GM23248 (cell line): ENCODE measurements at regions not wholly inside any gene's neighbourhood (a gene's known extent, or its start where the extent isn't known, plus 50 kb on each side); places are given as distances from the start of the nearest gene placed in this dataset.

Source experiments
- DNase-seq: peaks from one replicate; pipeline ENCODE4 v3.0.0-alpha.2; 2015
- H2AFZ ChIP-seq: fragments of 200-600 bp; sonication (generic); 2 replicates; pipeline ENCODE4 v1.6.1; 2016; ENCODE audit warnings: antibody characterized with exemption
- H3F3A ChIP-seq: fragments of 200-600 bp; sonication (generic); 2 replicates; pipeline ENCODE4 v1.6.1; 2016; ENCODE audit warnings: mild to moderate bottlenecking, antibody characterized with exemption, mixed run types; ENCODE audit not compliant: insufficient read depth
- H3K27ac ChIP-seq: fragments of 200-600 bp; sonication (generic); 2 replicates; pipeline ENCODE4 v1.5.1; 2016; ENCODE audit warnings: mild to moderate bottlenecking
- H3K27me3 ChIP-seq: fragments of 200-600 bp; sonication (generic); replicated peaks from 2 replicates; pipeline ENCODE4 v1.6.1; 2016; ENCODE audit warnings: mild to moderate bottlenecking; ENCODE audit not compliant: insufficient read depth
- H3K36me3 ChIP-seq: fragments of 200-600 bp; sonication (generic); 2 replicates; pipeline ENCODE4 v1.6.1; 2016; ENCODE audit warnings: low read depth, mild to moderate bottlenecking
- H3K4me1 ChIP-seq: fragments of 200-600 bp; sonication (generic); 2 replicates; pipeline ENCODE4 v1.6.1; 2016; ENCODE audit warnings: mild to moderate bottlenecking; ENCODE audit not compliant: insufficient read depth
- H3K4me2 ChIP-seq: fragments of 200-600 bp; sonication (generic); one replicate; pipeline ENCODE4 v1.6.1; 2016; ENCODE audit warnings: mild to moderate bottlenecking; ENCODE audit not compliant: unreplicated experiment
- H3K4me3 ChIP-seq: fragments of 200-600 bp; sonication (generic); 2 replicates; pipeline ENCODE4 v1.5.1; 2016; ENCODE audit warnings: mild to moderate bottlenecking
- H3K79me2 ChIP-seq: fragments of 200-600 bp; sonication (generic); 2 replicates; pipeline ENCODE4 v1.6.1; 2016; ENCODE audit warnings: mild to moderate bottlenecking; ENCODE audit not compliant: insufficient read depth
- H3K9ac ChIP-seq: fragments of 200-600 bp; sonication (generic); 2 replicates; pipeline ENCODE4 v1.6.1; 2016; ENCODE audit warnings: mild to moderate bottlenecking
- H3K9me2 ChIP-seq: fragments of 200-600 bp; sonication (generic); 2 replicates; pipeline ENCODE4 v1.6.1; 2016; ENCODE audit warnings: mixed run types, mild to moderate bottlenecking, moderate library complexity; ENCODE audit not compliant: insufficient read depth
- H3K9me3 ChIP-seq: fragments of 200-600 bp; sonication (generic); one replicate; pipeline ENCODE4 v1.6.1; 2017; ENCODE audit warnings: low read depth
- H4K20me1 ChIP-seq: fragments of 200-600 bp; sonication (generic); 2 replicates; pipeline ENCODE4 v1.6.0; 2016; ENCODE audit not compliant: insufficient read depth
- EZH2 ChIP-seq: fragments of 200-600 bp; sonication (generic); IDR thresholded peaks from 2 replicates; pipeline ENCODE4 v1.6.1; 2018; ENCODE audit warnings: antibody characterized with exemption, mild to moderate bottlenecking; ENCODE audit not compliant: insufficient read depth, poor library complexity, severe bottlenecking
- EZH2phosphoT487 ChIP-seq: fragments of 200-600 bp; sonication (generic); IDR thresholded peaks from 2 replicates; pipeline ENCODE4 v1.6.1; 2018; ENCODE audit warnings: antibody characterized with exemption, moderate library complexity, mild to moderate bottlenecking, low read depth; ENCODE audit not compliant: insufficient read depth
- WGBS, 2 experiments: methylation state at CpG; one replicate each; pipeline ENCODE4 v1.1.6; 2015 to 2017; ENCODE audit warnings: low lambda C conversion rate in 2 of 2, low coverage in 1 of 2; ENCODE audit errors: missing lambda C conversion rate in 2 of 2; 5-methylcytosine and 5-hydroxymethylcytosine counted together
- in situ Hi-C: fragments of 300-500 bp; cut with MboI; formaldehyde crosslinking; loops from 2 replicates; pipeline ENCODE4 v1.15.0; 2020

DNA sequence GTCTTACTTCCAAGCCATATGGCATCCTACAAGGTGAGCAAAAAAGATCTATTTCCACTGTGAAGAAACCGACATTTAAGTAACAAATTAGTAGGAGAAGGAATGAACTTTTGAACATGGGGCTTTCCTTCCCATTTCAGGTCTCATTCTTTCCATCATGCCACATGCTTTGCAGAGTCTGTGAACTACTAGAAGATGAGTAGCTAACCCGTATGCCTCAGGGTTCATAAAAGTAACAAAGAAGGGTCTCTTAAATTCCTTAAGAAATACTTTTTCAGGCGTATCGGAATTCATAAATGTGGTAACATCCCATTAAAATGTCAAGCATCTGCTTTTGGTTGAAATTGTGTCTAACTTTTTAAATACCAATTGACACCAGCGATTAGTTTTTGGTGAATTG is 81.3 kb upstream of the TNS3 start:
- H3K9me2 ChIP-seq, result no peaks in the 10 kb centered on the region
- DNase-seq, result no peak
- H2AFZ ChIP-seq, result no peak overlapping the region
- no peaks in the 10 kb centered on the region for H3K9me3 ChIP-seq
- no peaks in the 10 kb centered on the region for H3K36me3 ChIP-seq
- no peak overlapping the region for H3K27ac ChIP-seq
- H3K4me2 ChIP-seq, result no peak overlapping the region
- H3F3A ChIP-seq, result no peaks in the 10 kb centered on the region
- TF ChIP-seq EZH2 (no peak), EZH2phosphoT487 (no peak)
- in situ Hi-C loops, result no loop called here
- H3K27me3 ChIP-seq, result no peaks in the 10 kb centered on the region
- 56 to 59% methylated on average over 5 of the region's 5 CpGs for WGBS, 2 experiments
- H4K20me1 ChIP-seq, result no peaks in the 10 kb centered on the region
- H3K9ac ChIP-seq, result no peak overlapping the region
- H3K79me2 ChIP-seq, result no peaks in the 10 kb centered on the region
- H3K4me1 ChIP-seq, result no peaks in the 10 kb centered on the region
- H3K4me3 ChIP-seq, result no peak overlapping the region

DNA sequence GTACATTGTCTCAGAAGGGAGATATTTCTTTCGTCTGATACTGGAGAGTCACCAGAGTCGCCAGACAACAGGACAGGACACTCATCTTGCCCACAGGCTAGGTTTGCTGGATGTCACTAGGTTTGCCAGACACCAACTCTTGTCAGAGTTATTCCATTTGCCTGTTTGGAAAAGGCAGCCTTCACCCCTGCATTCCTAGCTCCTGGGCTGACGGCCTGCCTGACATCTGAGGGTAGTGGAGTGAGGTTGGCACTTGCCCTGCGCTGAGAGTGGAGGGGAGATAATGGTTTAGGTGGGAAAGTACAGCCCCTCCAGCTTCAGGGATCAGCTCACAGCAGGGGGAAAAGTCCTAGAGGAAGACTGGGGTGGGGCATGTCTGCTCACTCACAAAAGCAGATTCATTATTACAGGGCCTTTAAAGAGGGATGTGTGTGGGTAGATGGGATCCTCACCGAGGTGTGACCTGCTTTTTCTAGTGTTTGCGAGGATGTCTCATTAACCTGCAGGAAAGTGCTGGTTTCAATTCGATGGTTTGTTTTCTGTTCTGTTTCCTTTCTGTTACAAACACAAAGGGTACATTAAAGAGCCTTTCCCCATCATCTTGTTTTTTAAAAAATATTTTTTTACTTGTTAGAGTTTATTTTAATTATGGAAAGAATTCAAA is 79.3 kb upstream of the TNS3 start:
- Histone ChIP-seq H2AFZ (no peak overlapping the region), H3K4me2 (no peak overlapping the region), H3K9ac (no peak overlapping the region), H3F3A (no peaks in the 10 kb centered on the region), H3K9me3 (no peaks in the 10 kb centered on the region), H3K27me3 (no peaks in the 10 kb centered on the region), H3K79me2 (no peaks in the 10 kb centered on the region), H3K4me3 (no peak overlapping the region), H4K20me1 (no peaks in the 10 kb centered on the region), H3K9me2 (no peaks in the 10 kb centered on the region), H3K4me1 (no peaks in the 10 kb centered on the region), H3K27ac (no peak overlapping the region), H3K36me3 (no peaks in the 10 kb centered on the region)
- in situ Hi-C loops, result no loop called here
- no peak for DNase-seq
- WGBS, 2 experiments, result 89 to 93% methylated on average over 7 of the region's 7 CpGs
- TF ChIP-seq EZH2phosphoT487 (no peak), EZH2 (no peak)

DNA sequence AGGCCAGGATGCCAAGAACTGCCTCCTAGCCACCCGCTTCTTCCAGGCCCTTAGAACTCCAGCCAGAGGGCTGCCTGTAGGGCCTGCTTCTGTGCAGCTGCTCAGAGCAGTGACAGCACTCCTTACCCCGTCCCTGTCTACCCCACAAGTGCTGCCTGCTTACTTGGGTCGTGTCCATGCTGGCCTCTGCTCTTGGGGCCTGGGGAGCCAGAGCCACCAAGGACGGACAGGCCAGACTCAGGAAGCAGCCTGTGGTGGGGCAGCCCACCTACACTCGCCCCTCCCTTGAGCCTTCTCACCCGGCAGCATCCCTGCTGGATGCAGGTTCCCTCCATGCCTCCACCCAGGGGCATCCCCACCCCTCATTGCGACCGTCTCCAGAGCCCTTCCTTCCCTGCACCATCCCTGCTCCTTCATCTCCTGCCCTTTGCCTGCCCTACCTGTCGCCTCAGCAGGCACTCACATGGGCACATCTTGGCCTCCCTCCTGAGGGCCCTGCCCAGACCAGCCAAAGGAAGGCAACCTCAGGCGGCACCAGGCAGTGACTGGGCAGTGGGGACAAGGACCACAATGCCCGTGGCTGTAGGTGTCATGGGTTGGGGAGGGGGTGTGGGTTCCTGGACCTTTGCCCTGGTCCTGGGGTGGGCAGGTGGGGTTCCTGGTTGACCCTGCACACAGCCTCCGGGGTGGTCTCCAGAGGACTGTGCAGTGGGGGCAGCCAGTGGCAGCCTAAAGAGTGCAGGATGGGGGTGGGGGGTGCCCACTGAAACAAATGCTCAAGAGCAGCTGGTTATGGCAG is 78.0 kb upstream of the TNS3 start:
- WGBS, 2 experiments, result 90 to 95% methylated on average over 12 of the region's 12 CpGs
- no peak overlapping the region for H3K4me3 ChIP-seq
- H3K4me1 ChIP-seq, result peaks cover 4% of the 10 kb centered on the region
- H3K79me2 ChIP-seq, result no peaks in the 10 kb centered on the region
- H3K4me2 ChIP-seq, result no peak overlapping the region
- no peaks in the 10 kb centered on the region for H3F3A ChIP-seq
- in situ Hi-C loops, result no loop called here
- no peak overlapping the region for H3K27ac ChIP-seq
- no peak for DNase-seq
- H3K9me3 ChIP-seq, result no peaks in the 10 kb centered on the region
- H4K20me1 ChIP-seq, result no peaks in the 10 kb centered on the region
- no peak overlapping the region for H2AFZ ChIP-seq
- TF ChIP-seq EZH2, result no peak
- no peak for TF ChIP-seq EZH2phosphoT487
- H3K27me3 ChIP-seq, result no peaks in the 10 kb centered on the region
- no peaks in the 10 kb centered on the region for H3K36me3 ChIP-seq
- no peak overlapping the region for H3K9ac ChIP-seq
- no peaks in the 10 kb centered on the region for H3K9me2 ChIP-seq

DNA sequence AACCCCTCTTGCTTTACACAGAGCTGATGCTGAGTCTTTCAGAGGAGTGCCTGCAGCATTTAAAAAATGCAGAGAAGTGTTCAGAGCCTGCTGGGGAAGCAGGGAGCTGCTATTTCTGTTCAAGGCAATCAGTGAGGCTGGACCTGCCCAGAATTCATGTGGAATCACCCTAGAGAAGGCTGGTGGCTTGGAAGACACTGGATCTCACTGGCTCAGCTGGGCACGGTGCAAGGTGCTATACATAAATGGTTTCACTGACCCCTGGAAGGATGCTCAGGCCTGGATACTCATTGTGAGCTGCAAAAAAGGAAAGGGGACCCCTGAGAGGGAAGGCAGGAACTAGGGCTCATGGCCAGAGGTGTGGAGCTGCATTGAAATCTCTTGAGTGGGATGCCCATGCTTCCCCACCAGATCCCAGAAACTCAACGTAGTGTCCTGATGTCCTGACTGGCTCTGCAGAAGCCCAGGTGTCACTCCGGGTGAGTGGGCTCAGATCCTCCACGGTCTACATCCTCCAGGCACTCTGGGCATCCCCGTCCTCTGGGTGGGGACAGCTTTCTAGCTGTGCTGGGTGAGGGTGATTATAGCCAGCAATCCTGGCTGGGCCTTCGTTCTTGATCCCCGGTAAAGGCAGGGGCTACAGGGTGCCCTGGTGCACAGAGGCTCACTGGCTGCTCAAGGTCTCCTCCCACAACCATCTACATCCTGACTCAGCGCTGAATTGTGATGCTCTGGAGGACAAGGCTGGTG is 77.2 kb upstream of the TNS3 start:
- Histone ChIP-seq H2AFZ (no peak overlapping the region), H3K4me3 (no peak overlapping the region), H3K4me1 (peaks cover 12% of the 10 kb centered on the region), H3K9me2 (no peaks in the 10 kb centered on the region), H3K4me2 (no peak overlapping the region), H4K20me1 (no peaks in the 10 kb centered on the region), H3K79me2 (no peaks in the 10 kb centered on the region), H3K27ac (no peak overlapping the region), H3K36me3 (no peaks in the 10 kb centered on the region), H3F3A (no peaks in the 10 kb centered on the region), H3K9ac (no peak overlapping the region), H3K9me3 (no peaks in the 10 kb centered on the region), H3K27me3 (no peaks in the 10 kb centered on the region)
- 94 to 96% methylated on average over 8 of the region's 8 CpGs for WGBS, 2 experiments
- in situ Hi-C loops, result no loop called here
- TF ChIP-seq EZH2 (no peak), EZH2phosphoT487 (no peak)
- DNase-seq, result no peak
